Fibroblast of pulmonary artery (primary cell): ENCODE measurements at regions not wholly inside any gene's neighbourhood (a gene's known extent, or its start where the extent isn't known, plus 50 kb on each side); places are given as distances from the start of the nearest gene placed in this dataset.

Experiments used
- DNase-seq: peaks from one replicate; pipeline ENCODE4 v3.0.0-alpha.2; 2010; ENCODE audit warnings: low read depth
- H3K4me3 ChIP-seq: replicated peaks from 2 replicates; pipeline ENCODE4 v1.5.1; 2011; ENCODE audit warnings: low read depth, mild to moderate bottlenecking, control low read depth, low read length, moderate library complexity
- TF ChIP-seq, protein P1 (sequence below): IDR thresholded peaks from 2 replicates; pipeline ENCODE4 v1.5.1; 2011; ENCODE audit warnings: mild to moderate bottlenecking, control low read depth, low read length, inconsistent platforms; ENCODE audit errors: missing control alignments

GRCh38 chr13:60925686-60926085 lies 490.0 kb downstream of the PCDH20 start:
- no peak overlapping the region for H3K4me3 ChIP-seq
- TF ChIP-seq, protein P1, sequence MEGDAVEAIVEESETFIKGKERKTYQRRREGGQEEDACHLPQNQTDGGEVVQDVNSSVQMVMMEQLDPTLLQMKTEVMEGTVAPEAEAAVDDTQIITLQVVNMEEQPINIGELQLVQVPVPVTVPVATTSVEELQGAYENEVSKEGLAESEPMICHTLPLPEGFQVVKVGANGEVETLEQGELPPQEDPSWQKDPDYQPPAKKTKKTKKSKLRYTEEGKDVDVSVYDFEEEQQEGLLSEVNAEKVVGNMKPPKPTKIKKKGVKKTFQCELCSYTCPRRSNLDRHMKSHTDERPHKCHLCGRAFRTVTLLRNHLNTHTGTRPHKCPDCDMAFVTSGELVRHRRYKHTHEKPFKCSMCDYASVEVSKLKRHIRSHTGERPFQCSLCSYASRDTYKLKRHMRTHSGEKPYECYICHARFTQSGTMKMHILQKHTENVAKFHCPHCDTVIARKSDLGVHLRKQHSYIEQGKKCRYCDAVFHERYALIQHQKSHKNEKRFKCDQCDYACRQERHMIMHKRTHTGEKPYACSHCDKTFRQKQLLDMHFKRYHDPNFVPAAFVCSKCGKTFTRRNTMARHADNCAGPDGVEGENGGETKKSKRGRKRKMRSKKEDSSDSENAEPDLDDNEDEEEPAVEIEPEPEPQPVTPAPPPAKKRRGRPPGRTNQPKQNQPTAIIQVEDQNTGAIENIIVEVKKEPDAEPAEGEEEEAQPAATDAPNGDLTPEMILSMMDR, result no peak
- no peak for DNase-seq

DNA sequence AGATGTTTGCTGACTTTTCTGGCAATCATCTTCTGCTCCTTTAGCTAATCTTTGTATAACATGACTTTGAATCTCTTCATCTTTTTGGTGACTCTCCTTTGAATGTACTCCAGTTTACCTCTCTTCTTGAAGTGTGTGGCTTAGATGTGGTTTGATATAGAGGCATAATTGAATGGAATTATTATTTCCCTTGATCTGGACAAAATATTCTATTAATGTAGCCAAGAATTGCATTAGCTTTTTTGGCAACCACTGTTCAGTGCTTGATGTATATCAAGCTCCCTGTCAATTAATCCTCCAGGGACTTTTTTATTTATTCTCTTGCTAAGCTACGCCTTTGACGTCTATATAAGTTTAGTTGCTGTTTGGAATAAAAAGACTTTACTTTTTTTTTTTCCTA lies 490.8 kb downstream of the PCDH20 start:
- TF ChIP-seq, protein P1, result no peak
- DNase-seq, result no peak
- no peak overlapping the region for H3K4me3 ChIP-seq

- TF ChIP-seq, protein P1, result no peak
- H3K4me3 ChIP-seq, result no peak overlapping the region
- no peak for DNase-seq
These were observed 492.9 kb downstream of the PCDH20 start for GRCh38 chr13:60922576-60923231.

GRCh38 chr13:60893801-60894200 lies 496.8 kb downstream of the TDRD3 start:
- TF ChIP-seq, protein P1, result no peak
- DNase-seq, result no peak
- H3K4me3 ChIP-seq, result no peak overlapping the region

GRCh38 chr13:60887711-60888110 lies 490.7 kb downstream of the TDRD3 start:
- TF ChIP-seq, protein P1, result no peak
- DNase-seq, result peak; percentile 1
- no peak overlapping the region for H3K4me3 ChIP-seq

DNA sequence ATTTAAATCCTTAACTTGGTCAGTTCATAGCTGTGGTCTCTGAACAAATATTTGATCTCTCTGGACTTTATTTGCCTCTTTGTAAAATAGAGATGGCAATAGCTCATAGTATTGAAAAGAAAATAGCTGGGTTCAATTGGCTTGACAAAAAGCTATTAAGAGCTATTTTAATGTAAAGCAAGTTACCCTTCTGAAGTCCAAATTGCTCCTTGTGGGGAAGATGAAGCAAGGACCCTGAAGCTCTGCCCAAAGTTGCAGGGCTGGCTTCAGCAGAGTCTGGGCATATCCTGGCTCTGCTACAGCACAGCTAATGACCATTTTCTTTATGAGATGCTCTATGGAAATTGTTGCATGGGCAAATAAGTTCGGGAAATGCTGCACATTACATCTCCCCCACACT lies 484.5 kb downstream of the TDRD3 start:
- TF ChIP-seq, protein P1, result no peak
- H3K4me3 ChIP-seq, result no peak overlapping the region
- no peak for DNase-seq

DNA sequence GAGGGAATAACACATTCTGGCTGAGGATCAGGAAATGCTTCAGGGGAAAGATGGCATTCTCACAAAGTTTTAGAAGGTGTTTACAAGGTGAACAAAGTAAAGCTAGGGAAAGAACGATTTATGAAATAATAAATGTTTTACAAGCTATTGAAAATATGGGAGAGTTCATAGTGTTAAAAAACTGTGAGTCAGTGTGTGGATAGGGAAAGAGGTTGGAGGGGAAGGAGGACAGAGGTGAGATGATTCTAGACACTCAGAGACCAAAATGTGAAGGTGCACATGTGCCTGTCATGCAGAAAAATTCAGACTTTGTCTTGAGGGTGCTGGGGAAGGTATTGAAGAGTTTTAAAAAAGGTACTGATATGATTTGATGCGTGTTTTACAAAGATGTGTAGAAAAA lies 476.1 kb downstream of the TDRD3 start:
- no peak overlapping the region for H3K4me3 ChIP-seq
- TF ChIP-seq, protein P1, result no peak

More for the DNA sequence above, 476.1 kb downstream of the TDRD3 start:
- DNase-seq, result no peak
